ENCODE measurements at regions not wholly inside any gene's neighbourhood (a gene's known extent, or its start where the extent isn't known, plus 50 kb on each side); places are given as distances from the start of the nearest gene placed in this dataset.

- TF ChIP-seq CTCF (conservative IDR thresholded peaks at IDR 0.05; ENCODE audit: low read depth in 2 of 2) (no peak), EZH2phosphoT487 (IDR thresholded peaks at IDR 0.05; ENCODE audit: unreplicated experiment) (no peak), POLR2AphosphoS5 (IDR thresholded peaks at IDR 0.05; ENCODE audit: low read depth) (no peak), EZH2 (IDR thresholded peaks at IDR 0.05; ENCODE audit: low read depth, unreplicated experiment) (no peak), JUNB (IDR thresholded peaks at IDR 0.05; ENCODE audit: unreplicated experiment) (no peak), ZNF114 (CRISPR knock-in tag; IDR thresholded peaks at IDR 0.05) (no peak), REST (IDR thresholded peaks at IDR 0.05; ENCODE audit: unreplicated experiment) (no peak), ETS1 (IDR thresholded peaks at IDR 0.05) (no peak)
Measured at GRCh38 chr13:74886502-74886901, 595.5 kb downstream of the TBC1D4 start.
